K562 (cell line): ENCODE measurements at regions not wholly inside any gene's neighbourhood (a gene's known extent, or its start where the extent isn't known, plus 50 kb on each side); places are given as distances from the start of the nearest gene placed in this dataset.

Source experiments
- GABPA ChIP-seq: fragments of 200-800 bp; sonication (Bioruptor generic); conservative IDR thresholded peaks from 2 replicates; pipeline ENCODE4 v1.6.1; 2016; ENCODE audit warnings: low read depth, missing genetic modification characterization, missing compliant biosample characterization
- MYC ChIP-seq, 2 experiments: fragments of 250-450 bp in 1 of 2; sonication (Bioruptor Pico) in 1 of 2; IDR thresholded peaks; 2 replicates each; pipeline versions ENCODE4 v1.5.1 to v1.6.1; 2012 to 2021; ENCODE audit warnings: low read depth in 2 of 2, borderline replicate concordance in 1 of 2, improper control_type of control experiment in 1 of 2, low read length in 1 of 2, mild to moderate bottlenecking in 1 of 2, moderate library complexity in 1 of 2
- POLR2A ChIP-seq: fragments of 450-650 bp; conservative IDR thresholded peaks from 2 replicates; pipeline ENCODE4 v1.6.1; 2016
- SIN3A ChIP-seq, 2 experiments: fragments of 150-350 bp in 1 of 2; IDR thresholded peaks; 2 replicates each; pipeline ENCODE4 v1.6.1; 2011 to 2016; ENCODE audit warnings: borderline replicate concordance in 2 of 2, low read depth in 2 of 2, low read length in 2 of 2, mild to moderate bottlenecking in 2 of 2, moderate library complexity in 2 of 2; ENCODE audit not compliant: control insufficient read depth in 1 of 2
- TAF1 ChIP-seq: IDR thresholded peaks from 2 replicates; pipeline ENCODE4 v1.6.1; 2011; ENCODE audit warnings: mild to moderate bottlenecking, low read length, moderate library complexity; ENCODE audit not compliant: insufficient read depth, control insufficient read depth, severe bottlenecking; ENCODE audit errors: extremely low read depth
- TF ChIP-seq, protein P1 (sequence below): fragments of 200-400 bp; formaldehyde crosslinking; IDR thresholded peaks from 2 replicates; pipeline ENCODE4 v1.6.1; 2017; ENCODE audit warnings: mild to moderate bottlenecking, low read depth, low read length, moderate library complexity
- TF ChIP-seq, protein P2 (sequence below), 3 experiments: IDR thresholded peaks in 2 of 3; conservative IDR thresholded peaks in 1 of 3; 2 replicates each; pipeline ENCODE4 v1.5.1; 2011 to 2012; ENCODE audit warnings: low read length in 3 of 3, mild to moderate bottlenecking in 3 of 3, control low read depth in 2 of 3, improper control_type of control experiment in 1 of 3, inconsistent platforms in 1 of 3, low read depth in 1 of 3, mixed read lengths in 1 of 3, moderate library complexity in 1 of 3; ENCODE audit not compliant: insufficient read depth in 2 of 3
- TF ChIP-seq, protein P3 (sequence below), 2 experiments: fragments of 450-650 bp; formaldehyde crosslinking in 1 of 2; IDR thresholded peaks; 2 replicates each; pipeline versions ENCODE4 v1.4.0 to v1.6.1; 2014 to 2020; ENCODE audit warnings: mild to moderate bottlenecking in 2 of 2, borderline replicate concordance in 1 of 2, low read depth in 1 of 2
- TF ChIP-seq, protein P4 (sequence below): sonication (generic); formaldehyde crosslinking; IDR thresholded peaks from 2 replicates; pipeline ENCODE4 v1.9.0; 2022; ENCODE audit warnings: mild to moderate bottlenecking, missing genetic modification reagents
- TF ChIP-seq, protein P5 (sequence below): fragments of 250-450 bp; sonication (Bioruptor Pico); IDR thresholded peaks from 2 replicates; pipeline ENCODE4 v1.4.0; 2020

DNA sequence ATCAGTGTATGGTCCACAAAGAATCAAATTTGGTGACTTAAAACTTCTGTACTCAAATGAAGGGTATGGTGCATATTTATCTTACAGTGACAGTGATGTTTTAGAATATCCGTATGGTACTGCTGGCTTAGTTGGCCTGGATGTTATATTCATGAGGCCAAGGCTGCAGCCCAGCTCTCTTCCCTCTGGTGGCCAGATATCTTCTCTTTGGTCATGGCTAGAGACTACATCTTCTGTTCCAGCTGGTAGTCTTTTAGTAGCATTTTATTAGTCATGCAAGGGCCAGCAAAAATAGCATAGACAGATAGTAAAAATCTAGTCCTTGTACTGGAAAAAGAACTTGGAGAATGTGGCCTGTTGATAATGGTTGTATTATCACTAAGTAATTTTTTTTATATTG is 124.0 kb upstream of the ROPN1 start:
- TF ChIP-seq, protein P1, sequence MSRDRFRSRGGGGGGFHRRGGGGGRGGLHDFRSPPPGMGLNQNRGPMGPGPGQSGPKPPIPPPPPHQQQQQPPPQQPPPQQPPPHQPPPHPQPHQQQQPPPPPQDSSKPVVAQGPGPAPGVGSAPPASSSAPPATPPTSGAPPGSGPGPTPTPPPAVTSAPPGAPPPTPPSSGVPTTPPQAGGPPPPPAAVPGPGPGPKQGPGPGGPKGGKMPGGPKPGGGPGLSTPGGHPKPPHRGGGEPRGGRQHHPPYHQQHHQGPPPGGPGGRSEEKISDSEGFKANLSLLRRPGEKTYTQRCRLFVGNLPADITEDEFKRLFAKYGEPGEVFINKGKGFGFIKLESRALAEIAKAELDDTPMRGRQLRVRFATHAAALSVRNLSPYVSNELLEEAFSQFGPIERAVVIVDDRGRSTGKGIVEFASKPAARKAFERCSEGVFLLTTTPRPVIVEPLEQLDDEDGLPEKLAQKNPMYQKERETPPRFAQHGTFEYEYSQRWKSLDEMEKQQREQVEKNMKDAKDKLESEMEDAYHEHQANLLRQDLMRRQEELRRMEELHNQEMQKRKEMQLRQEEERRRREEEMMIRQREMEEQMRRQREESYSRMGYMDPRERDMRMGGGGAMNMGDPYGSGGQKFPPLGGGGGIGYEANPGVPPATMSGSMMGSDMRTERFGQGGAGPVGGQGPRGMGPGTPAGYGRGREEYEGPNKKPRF, result no peak
- no peak for TF ChIP-seq POLR2A
- TF ChIP-seq, protein P2, sequence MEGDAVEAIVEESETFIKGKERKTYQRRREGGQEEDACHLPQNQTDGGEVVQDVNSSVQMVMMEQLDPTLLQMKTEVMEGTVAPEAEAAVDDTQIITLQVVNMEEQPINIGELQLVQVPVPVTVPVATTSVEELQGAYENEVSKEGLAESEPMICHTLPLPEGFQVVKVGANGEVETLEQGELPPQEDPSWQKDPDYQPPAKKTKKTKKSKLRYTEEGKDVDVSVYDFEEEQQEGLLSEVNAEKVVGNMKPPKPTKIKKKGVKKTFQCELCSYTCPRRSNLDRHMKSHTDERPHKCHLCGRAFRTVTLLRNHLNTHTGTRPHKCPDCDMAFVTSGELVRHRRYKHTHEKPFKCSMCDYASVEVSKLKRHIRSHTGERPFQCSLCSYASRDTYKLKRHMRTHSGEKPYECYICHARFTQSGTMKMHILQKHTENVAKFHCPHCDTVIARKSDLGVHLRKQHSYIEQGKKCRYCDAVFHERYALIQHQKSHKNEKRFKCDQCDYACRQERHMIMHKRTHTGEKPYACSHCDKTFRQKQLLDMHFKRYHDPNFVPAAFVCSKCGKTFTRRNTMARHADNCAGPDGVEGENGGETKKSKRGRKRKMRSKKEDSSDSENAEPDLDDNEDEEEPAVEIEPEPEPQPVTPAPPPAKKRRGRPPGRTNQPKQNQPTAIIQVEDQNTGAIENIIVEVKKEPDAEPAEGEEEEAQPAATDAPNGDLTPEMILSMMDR (IDR thresholded peaks at IDR 0.05 in 2 of 3, conservative IDR thresholded peaks at IDR 0.05 in 1 of 3; ENCODE audit: insufficient read depth in 2 of 3, low read depth in 1 of 3, low read length in 3 of 3), result no peak
- TF ChIP-seq MYC (IDR thresholded peaks at IDR 0.05; ENCODE audit: low read depth, low read length), result no peak
- no peak for TF ChIP-seq MYC (CRISPR knock-in tag; IDR thresholded peaks at IDR 0.05; ENCODE audit: borderline replicate concordance, low read depth)
- no peak for TF ChIP-seq SIN3A (IDR thresholded peaks at IDR 0.05; ENCODE audit: borderline replicate concordance in 2 of 2, control insufficient read depth in 1 of 2, low read depth in 2 of 2, low read length in 2 of 2)
- TF ChIP-seq GABPA (tag), result no peak
- TF ChIP-seq, protein P3, sequence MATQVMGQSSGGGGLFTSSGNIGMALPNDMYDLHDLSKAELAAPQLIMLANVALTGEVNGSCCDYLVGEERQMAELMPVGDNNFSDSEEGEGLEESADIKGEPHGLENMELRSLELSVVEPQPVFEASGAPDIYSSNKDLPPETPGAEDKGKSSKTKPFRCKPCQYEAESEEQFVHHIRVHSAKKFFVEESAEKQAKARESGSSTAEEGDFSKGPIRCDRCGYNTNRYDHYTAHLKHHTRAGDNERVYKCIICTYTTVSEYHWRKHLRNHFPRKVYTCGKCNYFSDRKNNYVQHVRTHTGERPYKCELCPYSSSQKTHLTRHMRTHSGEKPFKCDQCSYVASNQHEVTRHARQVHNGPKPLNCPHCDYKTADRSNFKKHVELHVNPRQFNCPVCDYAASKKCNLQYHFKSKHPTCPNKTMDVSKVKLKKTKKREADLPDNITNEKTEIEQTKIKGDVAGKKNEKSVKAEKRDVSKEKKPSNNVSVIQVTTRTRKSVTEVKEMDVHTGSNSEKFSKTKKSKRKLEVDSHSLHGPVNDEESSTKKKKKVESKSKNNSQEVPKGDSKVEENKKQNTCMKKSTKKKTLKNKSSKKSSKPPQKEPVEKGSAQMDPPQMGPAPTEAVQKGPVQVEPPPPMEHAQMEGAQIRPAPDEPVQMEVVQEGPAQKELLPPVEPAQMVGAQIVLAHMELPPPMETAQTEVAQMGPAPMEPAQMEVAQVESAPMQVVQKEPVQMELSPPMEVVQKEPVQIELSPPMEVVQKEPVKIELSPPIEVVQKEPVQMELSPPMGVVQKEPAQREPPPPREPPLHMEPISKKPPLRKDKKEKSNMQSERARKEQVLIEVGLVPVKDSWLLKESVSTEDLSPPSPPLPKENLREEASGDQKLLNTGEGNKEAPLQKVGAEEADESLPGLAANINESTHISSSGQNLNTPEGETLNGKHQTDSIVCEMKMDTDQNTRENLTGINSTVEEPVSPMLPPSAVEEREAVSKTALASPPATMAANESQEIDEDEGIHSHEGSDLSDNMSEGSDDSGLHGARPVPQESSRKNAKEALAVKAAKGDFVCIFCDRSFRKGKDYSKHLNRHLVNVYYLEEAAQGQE (IDR thresholded peaks at IDR 0.05; ENCODE audit: borderline replicate concordance), result no peak
- TF ChIP-seq, protein P3 (CRISPR knock-in tag; IDR thresholded peaks at IDR 0.05; ENCODE audit: low read depth), result no peak
- TF ChIP-seq, protein P4, sequence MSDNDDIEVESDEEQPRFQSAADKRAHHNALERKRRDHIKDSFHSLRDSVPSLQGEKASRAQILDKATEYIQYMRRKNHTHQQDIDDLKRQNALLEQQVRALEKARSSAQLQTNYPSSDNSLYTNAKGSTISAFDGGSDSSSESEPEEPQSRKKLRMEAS (CRISPR knock-in tag), result no peak
- TF ChIP-seq TAF1, result no peak
- TF ChIP-seq, protein P5, sequence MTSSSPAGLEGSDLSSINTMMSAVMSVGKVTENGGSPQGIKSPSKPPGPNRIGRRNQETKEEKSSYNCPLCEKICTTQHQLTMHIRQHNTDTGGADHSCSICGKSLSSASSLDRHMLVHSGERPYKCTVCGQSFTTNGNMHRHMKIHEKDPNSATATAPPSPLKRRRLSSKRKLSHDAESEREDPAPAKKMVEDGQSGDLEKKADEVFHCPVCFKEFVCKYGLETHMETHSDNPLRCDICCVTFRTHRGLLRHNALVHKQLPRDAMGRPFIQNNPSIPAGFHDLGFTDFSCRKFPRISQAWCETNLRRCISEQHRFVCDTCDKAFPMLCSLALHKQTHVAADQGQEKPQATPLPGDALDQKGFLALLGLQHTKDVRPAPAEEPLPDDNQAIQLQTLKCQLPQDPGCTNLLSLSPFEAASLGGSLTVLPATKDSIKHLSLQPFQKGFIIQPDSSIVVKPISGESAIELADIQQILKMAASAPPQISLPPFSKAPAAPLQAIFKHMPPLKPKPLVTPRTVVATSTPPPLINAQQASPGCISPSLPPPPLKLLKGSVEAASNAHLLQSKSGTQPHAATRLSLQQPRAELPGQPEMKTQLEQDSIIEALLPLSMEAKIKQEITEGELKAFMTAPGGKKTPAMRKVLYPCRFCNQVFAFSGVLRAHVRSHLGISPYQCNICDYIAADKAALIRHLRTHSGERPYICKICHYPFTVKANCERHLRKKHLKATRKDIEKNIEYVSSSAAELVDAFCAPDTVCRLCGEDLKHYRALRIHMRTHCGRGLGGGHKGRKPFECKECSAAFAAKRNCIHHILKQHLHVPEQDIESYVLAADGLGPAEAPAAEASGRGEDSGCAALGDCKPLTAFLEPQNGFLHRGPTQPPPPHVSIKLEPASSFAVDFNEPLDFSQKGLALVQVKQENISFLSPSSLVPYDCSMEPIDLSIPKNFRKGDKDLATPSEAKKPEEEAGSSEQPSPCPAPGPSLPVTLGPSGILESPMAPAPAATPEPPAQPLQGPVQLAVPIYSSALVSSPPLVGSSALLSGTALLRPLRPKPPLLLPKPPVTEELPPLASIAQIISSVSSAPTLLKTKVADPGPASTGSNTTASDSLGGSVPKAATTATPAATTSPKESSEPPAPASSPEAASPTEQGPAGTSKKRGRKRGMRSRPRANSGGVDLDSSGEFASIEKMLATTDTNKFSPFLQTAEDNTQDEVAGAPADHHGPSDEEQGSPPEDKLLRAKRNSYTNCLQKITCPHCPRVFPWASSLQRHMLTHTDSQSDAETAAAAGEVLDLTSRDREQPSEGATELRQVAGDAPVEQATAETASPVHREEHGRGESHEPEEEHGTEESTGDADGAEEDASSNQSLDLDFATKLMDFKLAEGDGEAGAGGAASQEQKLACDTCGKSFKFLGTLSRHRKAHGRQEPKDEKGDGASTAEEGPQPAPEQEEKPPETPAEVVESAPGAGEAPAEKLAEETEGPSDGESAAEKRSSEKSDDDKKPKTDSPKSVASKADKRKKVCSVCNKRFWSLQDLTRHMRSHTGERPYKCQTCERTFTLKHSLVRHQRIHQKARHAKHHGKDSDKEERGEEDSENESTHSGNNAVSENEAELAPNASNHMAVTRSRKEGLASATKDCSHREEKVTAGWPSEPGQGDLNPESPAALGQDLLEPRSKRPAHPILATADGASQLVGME (CRISPR knock-in tag), result no peak
